PC-9 (cell line): ENCODE measurements at regions not wholly inside any gene's neighbourhood (a gene's known extent, or its start where the extent isn't known, plus 50 kb on each side); places are given as distances from the start of the nearest gene placed in this dataset.

ENCODE experiments used
- CTCF ChIP-seq: fragments of 200-600 bp; sonication (generic); conservative IDR thresholded peaks from 2 replicates; pipeline ENCODE4 v1.6.1; 2017; ENCODE audit warnings: mixed run types, antibody characterized with exemption, mild to moderate bottlenecking, moderate library complexity
- EZH2 ChIP-seq: fragments of 200-600 bp; sonication (generic); IDR thresholded peaks from 2 replicates; pipeline ENCODE4 v1.8.0; 2017; ENCODE audit warnings: antibody characterized with exemption, low read depth

GRCh38 chrX:122626871-122627270, 557.2 kb upstream of the GRIA3 start:
- TF ChIP-seq CTCF (no peak), EZH2 (no peak)
